ENCODE measurements at regions not wholly inside any gene's neighbourhood (a gene's known extent, or its start where the extent isn't known, plus 50 kb on each side); places are given as distances from the start of the nearest gene placed in this dataset.

- Histone ChIP-seq H3K27me3 (ENCODE audit: low read length) (no peaks in the 10 kb centered on the region), H3K9me3 (ENCODE audit: insufficient read depth, low read length) (no peaks in the 10 kb centered on the region), H3K79me2 (ENCODE audit: insufficient read depth, low read length) (no peaks in the 10 kb centered on the region), H3K4me3 (ENCODE audit: insufficient read depth, low read length, poor library complexity, severe bottlenecking) (no peak overlapping the region), H3K27ac (ENCODE audit: low read depth, low read length) (no peak overlapping the region), H2AFZ (ENCODE audit: low read depth, low read length, severe bottlenecking) (no peak overlapping the region), H3K36me3 (ENCODE audit: low read length) (no peaks in the 10 kb centered on the region), H3K9ac (ENCODE audit: low read length) (no peak overlapping the region), H3F3A (ENCODE audit: insufficient read depth) (no peaks in the 10 kb centered on the region), H3K4me2 (ENCODE audit: low read depth, low read length, poor library complexity, severe bottlenecking) (no peak overlapping the region), H3K9me2 (replicated peaks; ENCODE audit: insufficient read depth, low read length) (no peaks in the 10 kb centered on the region), H4K20me1 (ENCODE audit: low read depth, low read length) (no peaks in the 10 kb centered on the region)
- no peak for TF ChIP-seq EZH2phosphoT487 (conservative IDR thresholded peaks at IDR 0.05; ENCODE audit: low read length)
- no peak for TF ChIP-seq CTCF (IDR thresholded peaks at IDR 0.05; ENCODE audit: insufficient read depth, low read length, poor library complexity, severe bottlenecking)
Observed at GRCh38 chr7:10156972-10157371, 816.7 kb upstream of the PHF14 start.

GRCh38 chr7:10181996-10182395, 791.7 kb upstream of the PHF14 start:
- H3K9me2 ChIP-seq (replicated peaks; ENCODE audit: insufficient read depth, low read length): 0 out of 2 replicates have a peak, but pooled peaks cover 6% of the 10 kb centered on the region
- H2AFZ ChIP-seq (ENCODE audit: low read depth, low read length, severe bottlenecking): no peak overlapping the region
- no peaks in the 10 kb centered on the region for H3K9me3 ChIP-seq (ENCODE audit: insufficient read depth, low read length)
- TF ChIP-seq CTCF (IDR thresholded peaks at IDR 0.05; ENCODE audit: insufficient read depth, low read length, poor library complexity, severe bottlenecking): no peak
- no peak for TF ChIP-seq EZH2phosphoT487 (conservative IDR thresholded peaks at IDR 0.05; ENCODE audit: low read length)
- H3K9ac ChIP-seq (ENCODE audit: low read length): no peak overlapping the region
- no peak overlapping the region for H3K27ac ChIP-seq (ENCODE audit: low read depth, low read length)
- H4K20me1 ChIP-seq (ENCODE audit: low read depth, low read length): no peaks in the 10 kb centered on the region
- no peaks in the 10 kb centered on the region for H3K79me2 ChIP-seq (ENCODE audit: insufficient read depth, low read length)
- no peak overlapping the region for H3K4me3 ChIP-seq (ENCODE audit: insufficient read depth, low read length, poor library complexity, severe bottlenecking)
- H3K27me3 ChIP-seq (ENCODE audit: low read length): no peaks in the 10 kb centered on the region
- H3F3A ChIP-seq (ENCODE audit: insufficient read depth): no peaks in the 10 kb centered on the region
- H3K36me3 ChIP-seq (ENCODE audit: low read length): no peaks in the 10 kb centered on the region
- H3K4me2 ChIP-seq (ENCODE audit: low read depth, low read length, poor library complexity, severe bottlenecking): no peak overlapping the region

DNA sequence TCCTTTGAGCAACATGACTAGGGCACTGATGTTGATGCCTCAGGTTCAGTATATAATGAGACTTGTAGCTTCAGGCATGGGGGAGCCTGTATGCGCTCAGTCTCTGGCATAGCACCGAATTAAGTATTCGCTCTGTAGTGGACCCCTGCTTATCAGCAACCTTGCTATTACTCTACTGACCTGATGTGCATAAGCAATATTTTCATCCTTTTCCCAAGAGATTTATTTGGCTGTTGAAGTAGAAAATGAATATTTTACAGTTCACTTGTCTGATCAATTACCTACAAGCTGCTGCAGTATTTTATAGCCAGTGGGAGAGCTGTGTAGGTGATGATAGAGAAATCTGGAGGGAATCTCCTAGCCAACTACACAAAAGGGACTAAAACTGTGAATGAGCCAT, 781.6 kb upstream of the PHF14 start:
- no peaks in the 10 kb centered on the region for H3K9me3 ChIP-seq (ENCODE audit: insufficient read depth, low read length)
- H3K36me3 ChIP-seq (ENCODE audit: low read length): no peaks in the 10 kb centered on the region
- no peak overlapping the region for H3K27ac ChIP-seq (ENCODE audit: low read depth, low read length)
- H3K9ac ChIP-seq (ENCODE audit: low read length): no peak overlapping the region
- no peak overlapping the region for H3K4me3 ChIP-seq (ENCODE audit: insufficient read depth, low read length, poor library complexity, severe bottlenecking)
- H3F3A ChIP-seq (ENCODE audit: insufficient read depth): no peaks in the 10 kb centered on the region
- no peaks in the 10 kb centered on the region for H4K20me1 ChIP-seq (ENCODE audit: low read depth, low read length)
- no peak for TF ChIP-seq CTCF (IDR thresholded peaks at IDR 0.05; ENCODE audit: insufficient read depth, low read length, poor library complexity, severe bottlenecking)
- TF ChIP-seq EZH2phosphoT487 (conservative IDR thresholded peaks at IDR 0.05; ENCODE audit: low read length): no peak
- H2AFZ ChIP-seq (ENCODE audit: low read depth, low read length, severe bottlenecking): no peak overlapping the region
- H3K27me3 ChIP-seq (ENCODE audit: low read length): no peaks in the 10 kb centered on the region
- H3K79me2 ChIP-seq (ENCODE audit: insufficient read depth, low read length): no peaks in the 10 kb centered on the region
- H3K9me2 ChIP-seq (replicated peaks; ENCODE audit: insufficient read depth, low read length): no peaks in the 10 kb centered on the region
- H3K4me2 ChIP-seq (ENCODE audit: low read depth, low read length, poor library complexity, severe bottlenecking): no peak overlapping the region
